ENCODE measurements at regions not wholly inside any gene's neighbourhood (a gene's known extent, or its start where the extent isn't known, plus 50 kb on each side); places are given as distances from the start of the nearest gene placed in this dataset.

GRCh38 chr5:119833176-119833575, 203.8 kb downstream of the FAM170A start:
- TF ChIP-seq CTCF (IDR thresholded peaks at IDR 0.05) (no peak), POLR2A (IDR thresholded peaks at IDR 0.05) (no peak)
